ENCODE measurements at regions not wholly inside any gene's neighbourhood (a gene's known extent, or its start where the extent isn't known, plus 50 kb on each side); places are given as distances from the start of the nearest gene placed in this dataset.
"Not testable (repeated sequence)": the region's sequence is repeated elsewhere in the genome, so short reads cannot be mapped to it uniquely, and the experiment has no call there.

- TF ChIP-seq CTCF (IDR thresholded peaks at IDR 0.05; ENCODE audit: low read depth, low read length) (no peak), MYC (IDR thresholded peaks at IDR 0.05; ENCODE audit: low read depth, low read length) (no peak), MAX (IDR thresholded peaks at IDR 0.05; ENCODE audit: low read depth, low read length) (no peak), POLR2A (IDR thresholded peaks at IDR 0.05; ENCODE audit: extremely low read depth, insufficient read length) (no peak)
- no peak overlapping the region for H3K4me3 ChIP-seq (ENCODE audit: low read depth, low read length)
- no peak for DNase-seq (ENCODE audit: low read depth)
Measured at GRCh38 chr20:48219306-48219705, 434.0 kb upstream of the SULF2 start.

- DNase-seq (ENCODE audit: low read depth), result no peak
- no peak overlapping the region for H3K4me3 ChIP-seq (ENCODE audit: low read depth, low read length)
- TF ChIP-seq POLR2A (IDR thresholded peaks at IDR 0.05; ENCODE audit: extremely low read depth, insufficient read length) (no peak), CTCF (IDR thresholded peaks at IDR 0.05; ENCODE audit: low read depth, low read length) (no peak), MYC (IDR thresholded peaks at IDR 0.05; ENCODE audit: low read depth, low read length) (no peak), MAX (IDR thresholded peaks at IDR 0.05; ENCODE audit: low read depth, low read length) (no peak)
Measured at GRCh38 chr20:48217190-48217589, 431.9 kb upstream of the SULF2 start.

GRCh38 chr20:48215536-48215935, 430.3 kb upstream of the SULF2 start:
- DNase-seq (ENCODE audit: low read depth), result no peak
- no peak overlapping the region for H3K4me3 ChIP-seq (ENCODE audit: low read depth, low read length)

DNA sequence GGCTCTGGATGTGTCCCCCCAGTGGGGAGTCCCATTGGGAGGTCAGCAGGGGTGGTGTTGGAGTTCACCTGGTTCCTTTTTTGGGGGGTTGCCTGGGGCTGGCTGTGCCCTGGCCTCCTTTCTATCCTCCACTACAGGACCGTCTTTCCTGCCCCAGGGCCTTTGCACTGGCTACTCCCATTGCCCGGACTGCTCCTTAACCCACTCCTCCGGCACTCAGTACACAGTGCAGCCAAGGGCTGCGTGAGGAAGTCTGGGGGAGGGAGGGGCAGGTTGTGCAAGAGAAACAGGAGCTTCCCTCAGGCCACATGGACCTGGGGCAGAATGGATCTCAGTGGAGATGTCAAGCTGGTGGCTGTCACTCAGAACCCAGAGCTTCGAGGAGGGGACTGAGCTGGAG, 429.3 kb upstream of the SULF2 start:
- H3K4me3 ChIP-seq (ENCODE audit: low read depth, low read length), result no peak overlapping the region
- TF ChIP-seq MYC (IDR thresholded peaks at IDR 0.05; ENCODE audit: low read depth, low read length), result no peak
- no peak for TF ChIP-seq CTCF (IDR thresholded peaks at IDR 0.05; ENCODE audit: low read depth, low read length)
- no peak for TF ChIP-seq POLR2A (IDR thresholded peaks at IDR 0.05; ENCODE audit: extremely low read depth, insufficient read length)
- no peak for TF ChIP-seq MAX (IDR thresholded peaks at IDR 0.05; ENCODE audit: low read depth, low read length)
- DNase-seq (ENCODE audit: low read depth), result peak; percentile 46

More at GRCh38 chr20:48215536-48215935, 430.3 kb upstream of the SULF2 start:
- TF ChIP-seq CTCF (IDR thresholded peaks at IDR 0.05; ENCODE audit: low read depth, low read length), result no peak
- TF ChIP-seq POLR2A (IDR thresholded peaks at IDR 0.05; ENCODE audit: extremely low read depth, insufficient read length), result no peak
- TF ChIP-seq MAX (IDR thresholded peaks at IDR 0.05; ENCODE audit: low read depth, low read length), result no peak
- no peak for TF ChIP-seq MYC (IDR thresholded peaks at IDR 0.05; ENCODE audit: low read depth, low read length)

- DNase-seq (ENCODE audit: low read depth), result peak; percentile 30
- H3K4me3 ChIP-seq (ENCODE audit: low read depth, low read length), result not testable (repeated sequence)
Measured at GRCh38 chr20:48213635-48214034, 428.4 kb upstream of the SULF2 start.

DNA sequence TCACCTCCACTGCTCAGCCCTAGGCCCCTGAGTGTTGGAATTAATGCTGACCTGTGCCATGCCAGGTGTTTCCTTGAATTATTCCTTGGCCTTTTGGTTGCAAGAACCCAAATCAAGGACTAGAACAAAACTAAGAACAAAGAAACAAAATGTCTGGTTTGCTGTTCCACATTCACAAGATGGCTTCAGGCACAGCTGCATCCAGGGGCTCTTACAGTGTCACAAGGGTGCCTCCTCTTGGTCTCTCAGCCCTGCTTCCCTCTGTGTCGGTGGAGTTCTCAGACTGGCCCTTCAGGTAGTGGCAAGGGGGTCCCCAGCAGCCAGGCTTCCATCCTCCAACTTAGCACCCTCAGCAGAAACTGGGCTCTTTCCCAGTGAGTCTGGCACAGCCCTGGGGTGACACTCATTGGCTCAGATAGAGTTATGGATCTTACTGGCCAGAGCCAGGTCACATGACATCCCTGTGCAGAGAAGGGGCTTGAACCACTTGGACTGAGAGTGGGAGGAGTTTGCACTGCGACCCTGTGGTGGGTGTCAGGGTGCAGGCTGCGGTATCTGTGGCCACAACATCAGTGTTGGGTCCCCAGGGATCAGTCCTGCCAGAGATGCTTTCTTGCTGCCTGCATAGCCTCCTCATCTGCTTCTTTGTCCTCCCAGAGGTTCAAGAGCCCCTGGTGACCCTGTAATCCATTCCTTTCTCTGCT, 427.7 kb upstream of the SULF2 start:
- no peak for TF ChIP-seq MAX (IDR thresholded peaks at IDR 0.05; ENCODE audit: low read depth, low read length)
- TF ChIP-seq CTCF (IDR thresholded peaks at IDR 0.05; ENCODE audit: low read depth, low read length), result no peak
- TF ChIP-seq POLR2A (IDR thresholded peaks at IDR 0.05; ENCODE audit: extremely low read depth, insufficient read length), result no peak
- no peak for TF ChIP-seq MYC (IDR thresholded peaks at IDR 0.05; ENCODE audit: low read depth, low read length)
- DNase-seq (ENCODE audit: low read depth), result peak; percentile 56
- no peak overlapping the region for H3K4me3 ChIP-seq (ENCODE audit: low read depth, low read length)
